GM21576 (cell line): ENCODE measurements at regions not wholly inside any gene's neighbourhood (a gene's known extent, or its start where the extent isn't known, plus 50 kb on each side); places are given as distances from the start of the nearest gene placed in this dataset.

Experiments
- ATAC-seq: cut with Tn5 transposase; IDR thresholded peaks from one replicate; pipeline ENCODE4 v1.9.1; 2021; ENCODE audit warnings: mild to moderate bottlenecking, moderate library complexity; ENCODE audit not compliant: unreplicated experiment

- ATAC-seq, result no peak
Measured at GRCh38 chr3:31409866-31410265, 122.9 kb upstream of the STT3B start.

GRCh38 chr3:31410411-31410810 is 122.3 kb upstream of the STT3B start:
- ATAC-seq, result no peak

GRCh38 chr3:31412832-31413231 is 119.9 kb upstream of the STT3B start:
- ATAC-seq, result no peak

GRCh38 chr3:31413515-31413914 is 119.2 kb upstream of the STT3B start:
- ATAC-seq, result no peak

GRCh38 chr3:31416980-31417379 is 115.7 kb upstream of the STT3B start:
- ATAC-seq, result no peak

- no peak for ATAC-seq
Measured at GRCh38 chr3:31417486-31417885, 115.2 kb upstream of the STT3B start.

- ATAC-seq, result no peak
Measured at GRCh38 chr3:31420311-31420710, 112.4 kb upstream of the STT3B start.

- ATAC-seq, result no peak
Measured at GRCh38 chr3:31421314-31422048, 111.2 kb upstream of the STT3B start.

GRCh38 chr3:31422237-31422636 is 110.5 kb upstream of the STT3B start:
- no peak for ATAC-seq

GRCh38 chr3:31423482-31423881 is 109.2 kb upstream of the STT3B start:
- no peak for ATAC-seq

- ATAC-seq, result no peak
Measured at GRCh38 chr3:31425401-31425800, 107.3 kb upstream of the STT3B start.

- no peak for ATAC-seq
Measured at GRCh38 chr3:31427623-31428022, 105.1 kb upstream of the STT3B start.

- ATAC-seq, result no peak
Measured at GRCh38 chr3:31431321-31431720, 101.4 kb upstream of the STT3B start.

GRCh38 chr3:31432897-31433678 is 99.6 kb upstream of the STT3B start:
- no peak for ATAC-seq

GRCh38 chr3:31433679-31433992 is 99.1 kb upstream of the STT3B start:
- no peak for ATAC-seq

- no peak for ATAC-seq
Measured at GRCh38 chr3:31434819-31435218, 97.9 kb upstream of the STT3B start.

GRCh38 chr3:31436830-31437229 is 95.9 kb upstream of the STT3B start:
- no peak for ATAC-seq

- no peak for ATAC-seq
Measured at GRCh38 chr3:31438742-31439141, 94.0 kb upstream of the STT3B start.

GRCh38 chr3:31439890-31440750 is 92.6 kb upstream of the STT3B start:
- ATAC-seq, result no peak

- no peak for ATAC-seq
Measured at GRCh38 chr3:31440878-31441277, 91.8 kb upstream of the STT3B start.

GRCh38 chr3:31442755-31443154 is 90.0 kb upstream of the STT3B start:
- no peak for ATAC-seq
